Uterus (tissue), 2 donors: ENCODE measurements at regions not wholly inside any gene's neighbourhood (a gene's known extent, or its start where the extent isn't known, plus 50 kb on each side); places are given as distances from the start of the nearest gene placed in this dataset.

Experiments
- CTCF ChIP-seq, 4 experiments: fragments of 200-600 bp in 2 of 4; fragments of 450-650 bp in 2 of 4; sonication (generic) in 2 of 4; IDR thresholded peaks; one replicate each; pipeline ENCODE4 v1.5.1; 2016 to 2019; ENCODE audit warnings: antibody characterized with exemption in 4 of 4, mild to moderate bottlenecking in 2 of 4, moderate library complexity in 1 of 4
- POLR2A ChIP-seq, 2 donors: fragments of 450-650 bp; IDR thresholded peaks; one replicate each; pipeline ENCODE4 v1.6.1; 2016; ENCODE audit warnings: antibody characterized with exemption in 2 of 2, mild to moderate bottlenecking in 1 of 2, moderate library complexity in 1 of 2

GRCh38 chr6:168243812-168244376 is 75.7 kb downstream of the DACT2 start:
- TF ChIP-seq CTCF (IDR thresholded peaks at IDR 0.05) (no peak), POLR2A (IDR thresholded peaks at IDR 0.05) (no peak)
